ENCODE measurements at regions not wholly inside any gene's neighbourhood (a gene's known extent, or its start where the extent isn't known, plus 50 kb on each side); places are given as distances from the start of the nearest gene placed in this dataset.

- H3K9me3 ChIP-seq (ENCODE audit: severe bottlenecking), result no peaks in the 10 kb centered on the region
- TF ChIP-seq, protein P1, sequence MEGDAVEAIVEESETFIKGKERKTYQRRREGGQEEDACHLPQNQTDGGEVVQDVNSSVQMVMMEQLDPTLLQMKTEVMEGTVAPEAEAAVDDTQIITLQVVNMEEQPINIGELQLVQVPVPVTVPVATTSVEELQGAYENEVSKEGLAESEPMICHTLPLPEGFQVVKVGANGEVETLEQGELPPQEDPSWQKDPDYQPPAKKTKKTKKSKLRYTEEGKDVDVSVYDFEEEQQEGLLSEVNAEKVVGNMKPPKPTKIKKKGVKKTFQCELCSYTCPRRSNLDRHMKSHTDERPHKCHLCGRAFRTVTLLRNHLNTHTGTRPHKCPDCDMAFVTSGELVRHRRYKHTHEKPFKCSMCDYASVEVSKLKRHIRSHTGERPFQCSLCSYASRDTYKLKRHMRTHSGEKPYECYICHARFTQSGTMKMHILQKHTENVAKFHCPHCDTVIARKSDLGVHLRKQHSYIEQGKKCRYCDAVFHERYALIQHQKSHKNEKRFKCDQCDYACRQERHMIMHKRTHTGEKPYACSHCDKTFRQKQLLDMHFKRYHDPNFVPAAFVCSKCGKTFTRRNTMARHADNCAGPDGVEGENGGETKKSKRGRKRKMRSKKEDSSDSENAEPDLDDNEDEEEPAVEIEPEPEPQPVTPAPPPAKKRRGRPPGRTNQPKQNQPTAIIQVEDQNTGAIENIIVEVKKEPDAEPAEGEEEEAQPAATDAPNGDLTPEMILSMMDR (IDR thresholded peaks at IDR 0.05; ENCODE audit: low read depth, low read length), result no peak
- no peak overlapping the region for H3K27ac ChIP-seq
- no peak for DNase-seq
- H3K36me3 ChIP-seq, result no peaks in the 10 kb centered on the region
- H3K4me3 ChIP-seq (ENCODE audit: low read depth, low read length), result no peak overlapping the region
- H3K27me3 ChIP-seq (ENCODE audit: insufficient read depth, low read depth, severe bottlenecking), result no peaks in the 10 kb centered on the region
Observed at GRCh38 chr15:45863881-45864580, 229.2 kb downstream of the SQOR start.

DNA sequence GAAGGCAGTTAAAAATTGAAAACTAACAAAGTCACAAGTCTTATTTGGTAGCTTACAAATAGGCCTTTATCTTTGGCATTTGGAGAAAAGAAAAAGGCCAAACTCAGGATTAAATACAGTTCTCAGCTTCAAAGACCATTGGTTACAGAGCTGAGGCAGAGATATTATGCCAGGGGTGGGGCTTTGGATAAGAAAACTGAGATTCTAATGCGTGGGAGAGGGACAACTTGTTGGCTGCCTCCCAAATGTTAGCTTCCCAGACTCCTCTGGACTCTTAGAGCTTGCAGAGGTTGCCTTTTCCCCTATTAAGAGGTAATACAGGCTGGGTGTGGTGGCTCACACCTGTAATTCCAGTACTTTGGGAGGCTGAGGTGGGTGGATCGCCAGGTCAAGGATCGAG, 231.8 kb downstream of the SQOR start:
- Histone ChIP-seq H3K9me3 (ENCODE audit: severe bottlenecking) (no peaks in the 10 kb centered on the region), H3K36me3 (no peaks in the 10 kb centered on the region), H3K4me3 (ENCODE audit: low read depth, low read length) (no peak overlapping the region), H3K27me3 (ENCODE audit: insufficient read depth, low read depth, severe bottlenecking) (no peaks in the 10 kb centered on the region), H3K27ac (no peak overlapping the region)
- DNase-seq, result no peak
- TF ChIP-seq, protein P1 (IDR thresholded peaks at IDR 0.05; ENCODE audit: low read depth, low read length), result no peak

DNA sequence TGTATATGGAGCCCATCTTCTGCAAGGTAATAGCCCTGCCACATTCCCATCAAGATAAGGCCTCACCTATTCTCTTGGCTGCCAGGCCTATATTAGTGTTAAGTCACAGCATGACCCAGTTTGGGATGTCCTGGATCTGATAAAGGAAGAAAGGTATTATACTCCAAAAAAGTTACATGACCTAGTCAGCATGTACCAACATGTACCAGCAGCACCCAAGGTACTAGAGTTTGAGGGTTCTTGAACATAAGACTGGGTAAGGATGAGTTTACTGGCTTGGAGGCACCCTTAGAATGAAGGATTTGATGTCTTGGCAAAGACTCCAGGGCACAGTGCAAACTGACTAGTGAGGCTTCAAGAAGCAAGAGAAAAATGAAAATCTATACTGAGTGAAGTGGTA, 232.5 kb downstream of the SQOR start:
- no peak for DNase-seq
- peaks cover under 1% of the 10 kb centered on the region for H3K9me3 ChIP-seq (ENCODE audit: severe bottlenecking)
- H3K4me3 ChIP-seq (ENCODE audit: low read depth, low read length), result no peak overlapping the region
- H3K27ac ChIP-seq, result no peak overlapping the region
- TF ChIP-seq, protein P1 (IDR thresholded peaks at IDR 0.05; ENCODE audit: low read depth, low read length), result no peak
- no peaks in the 10 kb centered on the region for H3K36me3 ChIP-seq
- H3K27me3 ChIP-seq (ENCODE audit: insufficient read depth, low read depth, severe bottlenecking), result no peaks in the 10 kb centered on the region

DNA sequence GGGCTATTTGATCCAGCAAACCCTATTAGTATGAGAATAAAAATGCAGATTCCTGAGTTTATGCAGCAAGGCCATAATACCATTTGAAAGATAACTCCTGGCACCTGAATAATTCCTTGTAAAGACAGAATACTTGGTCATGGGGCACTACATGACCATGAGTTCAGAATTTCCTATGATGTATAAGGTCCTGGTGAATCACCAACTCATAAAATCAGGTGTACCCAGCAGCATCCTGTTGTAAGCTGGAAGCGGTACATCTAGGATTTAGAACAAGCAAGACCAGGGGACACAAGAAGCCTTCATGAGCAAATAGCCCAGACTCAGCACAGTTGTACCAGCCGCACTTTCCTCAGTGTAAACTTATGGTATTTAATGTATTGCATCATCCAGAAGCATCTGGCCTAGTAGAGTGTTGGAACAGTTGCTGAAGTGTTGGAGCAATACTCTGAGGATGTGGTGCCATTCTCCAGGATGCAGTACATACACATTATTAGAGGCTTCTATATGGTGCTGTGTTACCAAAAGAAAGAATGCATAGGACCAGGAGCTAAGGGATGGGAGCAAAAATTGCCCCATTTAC, 233.4 kb downstream of the SQOR start:
- H3K9me3 ChIP-seq (ENCODE audit: severe bottlenecking), result peaks cover 2% of the 10 kb centered on the region
- no peak for DNase-seq

DNA sequence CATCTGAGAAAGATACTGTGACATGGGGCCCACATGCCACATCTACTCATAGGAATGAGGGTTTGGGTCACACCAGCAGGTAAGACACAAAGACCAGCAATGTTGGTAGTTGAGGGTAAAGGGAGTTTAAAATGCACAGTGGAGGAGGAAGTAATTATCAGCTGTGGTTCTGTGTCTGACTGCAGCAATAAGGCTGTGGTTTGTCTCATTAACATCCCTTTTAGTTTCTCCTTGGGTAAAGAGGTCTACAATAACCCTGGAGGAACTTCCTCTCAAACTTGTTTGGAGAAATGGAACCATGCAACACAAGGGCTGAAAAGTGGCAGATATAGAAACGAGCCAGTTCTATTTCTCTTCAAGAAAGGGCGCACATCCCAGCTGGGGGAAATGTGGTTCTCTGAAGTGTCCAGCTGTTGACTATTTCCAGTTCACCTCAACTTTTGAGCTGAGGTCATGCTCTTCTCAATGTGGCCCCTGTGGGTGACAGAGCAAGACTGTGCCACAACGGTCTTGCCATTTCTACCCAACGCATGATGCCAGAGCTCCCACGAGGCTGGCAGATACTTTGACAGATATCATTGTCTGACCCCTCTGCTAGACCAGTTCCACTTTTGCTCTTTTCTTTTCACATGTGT, 234.3 kb downstream of the SQOR start:
- H3K9me3 ChIP-seq (ENCODE audit: severe bottlenecking), result peaks cover 2% of the 10 kb centered on the region
- no peaks in the 10 kb centered on the region for H3K27me3 ChIP-seq (ENCODE audit: insufficient read depth, low read depth, severe bottlenecking)
- no peak overlapping the region for H3K4me3 ChIP-seq (ENCODE audit: low read depth, low read length)
- DNase-seq, result no peak
- TF ChIP-seq, protein P1 (IDR thresholded peaks at IDR 0.05; ENCODE audit: low read depth, low read length), result no peak
- H3K36me3 ChIP-seq, result no peaks in the 10 kb centered on the region
- H3K27ac ChIP-seq, result no peak overlapping the region

More for the DNA sequence above, 233.4 kb downstream of the SQOR start:
- no peak overlapping the region for H3K27ac ChIP-seq
- TF ChIP-seq, protein P1 (IDR thresholded peaks at IDR 0.05; ENCODE audit: low read depth, low read length), result no peak
- no peaks in the 10 kb centered on the region for H3K27me3 ChIP-seq (ENCODE audit: insufficient read depth, low read depth, severe bottlenecking)
- no peak overlapping the region for H3K4me3 ChIP-seq (ENCODE audit: low read depth, low read length)
- no peaks in the 10 kb centered on the region for H3K36me3 ChIP-seq

Measured in WERI-Rb-1 (cell line).